Fibroblast of the aortic adventitia (primary cell): ENCODE measurements at regions not wholly inside any gene's neighbourhood (a gene's known extent, or its start where the extent isn't known, plus 50 kb on each side); places are given as distances from the start of the nearest gene placed in this dataset.

Source experiments
- DNase-seq: peaks from one replicate; pipeline ENCODE4 v3.0.0-alpha.2; 2010; ENCODE audit warnings: low read depth
- H3K4me3 ChIP-seq: 2 replicates; pipeline ENCODE4 v1.5.1; 2011; ENCODE audit warnings: low read depth, mild to moderate bottlenecking, control low read depth, low read length, moderate library complexity
- CTCF ChIP-seq: IDR thresholded peaks from 2 replicates; pipeline ENCODE4 v1.5.1; 2011; ENCODE audit warnings: mild to moderate bottlenecking, low read length, control low read depth, inconsistent platforms; ENCODE audit not compliant: insufficient read depth

- H3K4me3 ChIP-seq, result no peak overlapping the region
- DNase-seq, result no peak
- TF ChIP-seq CTCF, result no peak
Measured at GRCh38 chr2:6288791-6289190, 576.9 kb downstream of the CMPK2 start.

- H3K4me3 ChIP-seq, result no peak overlapping the region
- no peak for DNase-seq
- no peak for TF ChIP-seq CTCF
Measured at GRCh38 chr2:6290217-6291015, 575.3 kb downstream of the CMPK2 start.

- DNase-seq, result no peak
- H3K4me3 ChIP-seq, result no peak overlapping the region
- no peak for TF ChIP-seq CTCF
Measured at GRCh38 chr2:6294791-6295190, 570.9 kb downstream of the CMPK2 start.

GRCh38 chr2:6297238-6297637, 568.5 kb downstream of the CMPK2 start:
- DNase-seq, result no peak
- no peak overlapping the region for H3K4me3 ChIP-seq
- TF ChIP-seq CTCF, result no peak

GRCh38 chr2:6301426-6301825, 564.3 kb downstream of the CMPK2 start:
- no peak for DNase-seq
- no peak overlapping the region for H3K4me3 ChIP-seq
- no peak for TF ChIP-seq CTCF

GRCh38 chr2:6308986-6309385, 556.7 kb downstream of the CMPK2 start:
- H3K4me3 ChIP-seq, result no peak overlapping the region
- no peak for TF ChIP-seq CTCF
- DNase-seq, result no peak
